ENCODE measurements at regions not wholly inside any gene's neighbourhood (a gene's known extent, or its start where the extent isn't known, plus 50 kb on each side); places are given as distances from the start of the nearest gene placed in this dataset.

- TF ChIP-seq POLR2AphosphoS5 (IDR thresholded peaks at IDR 0.05; ENCODE audit: borderline replicate concordance, low read depth, low read length) = no peak
- no peak for TF ChIP-seq EZH2 (IDR thresholded peaks at IDR 0.05)
- TF ChIP-seq FOXP2 (optimal IDR thresholded peaks at IDR 0.05; ENCODE audit: control extremely low read depth, extremely low read length, insufficient read depth) = no peak
Measured at GRCh38 chr2:198615972-198616371, 811.6 kb downstream of the PLCL1 start.
